ENCODE measurements at regions not wholly inside any gene's neighbourhood (a gene's known extent, or its start where the extent isn't known, plus 50 kb on each side); places are given as distances from the start of the nearest gene placed in this dataset.
A peak's percentile ranks its signal among the peaks of the same experiment; 100 is the strongest.

GRCh38 chr9:75454043-75454442 is 365.7 kb downstream of the OSTF1 start:
- no peak overlapping the region for H3K9ac ChIP-seq
- H2AFZ ChIP-seq (ENCODE audit: low read depth) = no peak overlapping the region
- H3K27me3 ChIP-seq (ENCODE audit: insufficient read depth, low read depth) = no peaks in the 10 kb centered on the region
- H3K36me3 ChIP-seq (ENCODE audit: insufficient read depth) = no peaks in the 10 kb centered on the region
- no peak overlapping the region for H3K27ac ChIP-seq
- H3K79me2 ChIP-seq (ENCODE audit: insufficient read depth, low read depth) = no peaks in the 10 kb centered on the region
- no peak overlapping the region for H3K4me3 ChIP-seq (IDR thresholded peaks at IDR 0.05; ENCODE audit: insufficient read depth, low read depth, low read length)
- no peak overlapping the region for H3K4me2 ChIP-seq
- H3K4me1 ChIP-seq (ENCODE audit: low read depth, poor library complexity, severe bottlenecking) = no peaks in the 10 kb centered on the region
- H4K20me1 ChIP-seq (ENCODE audit: insufficient read depth) = no peaks in the 10 kb centered on the region
- no peak for TF ChIP-seq CTCF (conservative IDR thresholded peaks at IDR 0.05; ENCODE audit: low read depth, low read length)

DNA sequence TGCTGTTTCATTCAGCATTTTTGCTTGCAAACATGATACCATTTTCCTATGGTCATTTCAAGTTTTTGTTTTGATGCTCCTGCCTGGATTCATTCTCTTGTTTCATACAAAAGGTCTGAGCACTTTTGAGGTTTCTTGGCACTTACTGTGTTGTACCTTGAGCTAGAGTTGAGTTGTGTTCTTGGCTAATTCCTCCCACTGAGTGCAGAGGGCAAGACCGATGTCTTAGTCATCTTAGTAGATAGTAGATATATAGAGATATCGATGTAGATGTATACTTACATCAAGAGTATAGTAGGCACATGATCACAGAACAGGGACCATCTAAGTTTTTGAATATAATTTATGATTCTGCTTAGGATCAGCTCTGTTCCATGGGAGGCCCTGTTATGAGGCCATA is 366.6 kb downstream of the OSTF1 start:
- Histone ChIP-seq H3K9ac (no peak overlapping the region), H3K4me2 (no peak overlapping the region), H3K4me1 (ENCODE audit: low read depth, poor library complexity, severe bottlenecking) (no peaks in the 10 kb centered on the region), H3K4me3 (IDR thresholded peaks at IDR 0.05; ENCODE audit: insufficient read depth, low read depth, low read length) (no peak overlapping the region), H3K27ac (no peak overlapping the region), H4K20me1 (ENCODE audit: insufficient read depth) (no peaks in the 10 kb centered on the region), H3K36me3 (ENCODE audit: insufficient read depth) (no peaks in the 10 kb centered on the region), H3K79me2 (ENCODE audit: insufficient read depth, low read depth) (no peaks in the 10 kb centered on the region), H2AFZ (ENCODE audit: low read depth) (no peak overlapping the region), H3K27me3 (ENCODE audit: insufficient read depth, low read depth) (no peaks in the 10 kb centered on the region)
- TF ChIP-seq CTCF (conservative IDR thresholded peaks at IDR 0.05; ENCODE audit: low read depth, low read length) = no peak

GRCh38 chr9:75455444-75455921 is 367.2 kb downstream of the OSTF1 start:
- H4K20me1 ChIP-seq (ENCODE audit: insufficient read depth) = no peaks in the 10 kb centered on the region
- H3K27me3 ChIP-seq (ENCODE audit: insufficient read depth, low read depth) = no peaks in the 10 kb centered on the region
- H3K4me3 ChIP-seq (IDR thresholded peaks at IDR 0.05; ENCODE audit: insufficient read depth, low read depth, low read length) = no peak overlapping the region
- H3K79me2 ChIP-seq (ENCODE audit: insufficient read depth, low read depth) = no peaks in the 10 kb centered on the region
- H3K4me1 ChIP-seq (ENCODE audit: low read depth, poor library complexity, severe bottlenecking) = no peaks in the 10 kb centered on the region
- TF ChIP-seq CTCF (conservative IDR thresholded peaks at IDR 0.05; ENCODE audit: low read depth, low read length) = no peak
- H3K36me3 ChIP-seq (ENCODE audit: insufficient read depth) = no peaks in the 10 kb centered on the region
- no peak overlapping the region for H3K4me2 ChIP-seq
- H3K9ac ChIP-seq = no peak overlapping the region
- peak overlapping the region; percentile 20 for H2AFZ ChIP-seq (ENCODE audit: low read depth)
- no peak overlapping the region for H3K27ac ChIP-seq

DNA sequence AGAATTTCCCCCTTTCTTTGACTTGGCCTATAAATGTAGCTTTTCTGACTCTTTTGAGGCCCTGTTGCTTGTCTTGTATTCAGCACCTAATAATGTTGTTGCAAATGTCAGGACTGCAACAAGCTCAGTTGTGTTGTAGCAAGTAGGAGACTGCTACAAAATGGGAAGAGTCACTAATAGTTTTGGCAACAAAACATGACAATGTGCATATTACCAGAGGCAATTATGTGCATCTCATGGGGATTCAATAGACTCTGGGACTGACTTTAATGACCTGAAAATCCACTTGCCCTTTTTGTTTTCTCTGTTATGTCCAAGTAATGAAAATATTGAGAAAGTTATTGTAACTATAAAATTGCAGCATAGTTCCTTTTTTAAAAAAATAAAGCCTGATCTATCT is 368.4 kb downstream of the OSTF1 start:
- no peak for TF ChIP-seq CTCF (conservative IDR thresholded peaks at IDR 0.05; ENCODE audit: low read depth, low read length)
- H4K20me1 ChIP-seq (ENCODE audit: insufficient read depth) = no peaks in the 10 kb centered on the region
- H3K36me3 ChIP-seq (ENCODE audit: insufficient read depth) = no peaks in the 10 kb centered on the region
- H3K79me2 ChIP-seq (ENCODE audit: insufficient read depth, low read depth) = no peaks in the 10 kb centered on the region
- H3K4me2 ChIP-seq = no peak overlapping the region
- H3K4me1 ChIP-seq (ENCODE audit: low read depth, poor library complexity, severe bottlenecking) = no peaks in the 10 kb centered on the region
- H3K9ac ChIP-seq = no peak overlapping the region
- no peak overlapping the region for H2AFZ ChIP-seq (ENCODE audit: low read depth)
- H3K4me3 ChIP-seq (IDR thresholded peaks at IDR 0.05; ENCODE audit: insufficient read depth, low read depth, low read length) = no peak overlapping the region
- no peaks in the 10 kb centered on the region for H3K27me3 ChIP-seq (ENCODE audit: insufficient read depth, low read depth)
- H3K27ac ChIP-seq = no peak overlapping the region
